ENCODE measurements at regions not wholly inside any gene's neighbourhood (a gene's known extent, or its start where the extent isn't known, plus 50 kb on each side); places are given as distances from the start of the nearest gene placed in this dataset.

GRCh38 chr20:50271612-50272011 is 81.0 kb downstream of the CEBPB start:
- Histone ChIP-seq H3K4me2 (ENCODE audit: low read length) (no peak overlapping the region), H3K27ac (ENCODE audit: low read length) (no peak overlapping the region), H2AFZ (ENCODE audit: low read length) (no peak overlapping the region), H4K20me1 (ENCODE audit: low read length) (no peaks in the 10 kb centered on the region), H3K36me3 (ENCODE audit: low read depth, low read length) (no peaks in the 10 kb centered on the region), H3K9ac (ENCODE audit: low read length) (no peak overlapping the region), H3K4me1 (ENCODE audit: insufficient read depth, low read length) (peaks cover 16% of the 10 kb centered on the region), H3K27me3 (ENCODE audit: low read length) (no peaks in the 10 kb centered on the region), H3K4me3 (ENCODE audit: low read length) (no peak overlapping the region), H3K9me3 (ENCODE audit: low read length) (no peaks in the 10 kb centered on the region), H3K9me2 (replicated peaks; ENCODE audit: low read length) (no peaks in the 10 kb centered on the region), H3K79me2 (ENCODE audit: low read length) (no peaks in the 10 kb centered on the region), H3F3A (ENCODE audit: low read length, unreplicated experiment) (no peaks in the 10 kb centered on the region)
- POLR2A ChIA-PET (ENCODE audit: unreplicated experiment) = interaction anchor here (0.6 kb wide), 1 partner anchor 11 kb away, joined by 7 read pairs; no protein-coding TSS in a partner anchor
- intact Hi-C loops (cut with micrococcal nuclease) = no loop called here
- CTCF ChIA-PET = no interaction called here
- no peak for DNase-seq
- BruUV-seq (replicated peaks) = no TSS peak
- TF ChIP-seq EZH2phosphoT487 (IDR thresholded peaks at IDR 0.05; ENCODE audit: borderline replicate concordance, low read length) = no peak
- TF ChIP-seq CTCF (conservative IDR thresholded peaks at IDR 0.05; ENCODE audit: low read depth, low read length) = no peak
- TF ChIP-seq EZH2 (IDR thresholded peaks at IDR 0.05; ENCODE audit: low read length, unreplicated experiment) = no peak
- no peak for ATAC-seq

- no peaks in the 10 kb centered on the region for H3K79me2 ChIP-seq (ENCODE audit: low read length)
- no peaks in the 10 kb centered on the region for H3F3A ChIP-seq (ENCODE audit: low read length, unreplicated experiment)
- intact Hi-C loops (cut with micrococcal nuclease) = no loop called here
- no peaks in the 10 kb centered on the region for H3K27me3 ChIP-seq (ENCODE audit: low read length)
- no peak for DNase-seq
- no TSS peak for BruUV-seq (replicated peaks)
- H3K4me3 ChIP-seq (ENCODE audit: low read length) = no peak overlapping the region
- TF ChIP-seq EZH2phosphoT487 (IDR thresholded peaks at IDR 0.05; ENCODE audit: borderline replicate concordance, low read length) (no peak), CTCF (conservative IDR thresholded peaks at IDR 0.05; ENCODE audit: low read depth, low read length) (no peak), EZH2 (IDR thresholded peaks at IDR 0.05; ENCODE audit: low read length, unreplicated experiment) (no peak)
- H3K27ac ChIP-seq (ENCODE audit: low read length) = no peak overlapping the region
- no peaks in the 10 kb centered on the region for H3K9me3 ChIP-seq (ENCODE audit: low read length)
- H3K4me1 ChIP-seq (ENCODE audit: insufficient read depth, low read length) = peaks cover 10% of the 10 kb centered on the region
- ATAC-seq = no peak
- H3K4me2 ChIP-seq (ENCODE audit: low read length) = no peak overlapping the region
- no peaks in the 10 kb centered on the region for H4K20me1 ChIP-seq (ENCODE audit: low read length)
- H2AFZ ChIP-seq (ENCODE audit: low read length) = no peak overlapping the region
- ChIA-PET CTCF (no interaction called here), POLR2A (ENCODE audit: unreplicated experiment) (interaction anchor here (0.6 kb wide), 2 partner anchors 11 to 41 kb away, joined by 3 to 7 read pairs; no protein-coding TSS in a partner anchor)
- H3K36me3 ChIP-seq (ENCODE audit: low read depth, low read length) = no peaks in the 10 kb centered on the region
- no peaks in the 10 kb centered on the region for H3K9me2 ChIP-seq (replicated peaks; ENCODE audit: low read length)
- H3K9ac ChIP-seq (ENCODE audit: low read length) = no peak overlapping the region
Measured at GRCh38 chr20:50272030-50272723, 81.5 kb downstream of the CEBPB start.

GRCh38 chr20:50272724-50273446 is 82.3 kb downstream of the CEBPB start:
- no peak overlapping the region for H3K4me2 ChIP-seq (ENCODE audit: low read length)
- no peaks in the 10 kb centered on the region for H4K20me1 ChIP-seq (ENCODE audit: low read length)
- ATAC-seq = no peak
- no peaks in the 10 kb centered on the region for H3K9me2 ChIP-seq (replicated peaks; ENCODE audit: low read length)
- no peaks in the 10 kb centered on the region for H3K79me2 ChIP-seq (ENCODE audit: low read length)
- no peak for DNase-seq
- intact Hi-C loops (cut with micrococcal nuclease) = no loop called here
- TF ChIP-seq EZH2 (IDR thresholded peaks at IDR 0.05; ENCODE audit: low read length, unreplicated experiment) = no peak
- TF ChIP-seq EZH2phosphoT487 (IDR thresholded peaks at IDR 0.05; ENCODE audit: borderline replicate concordance, low read length) = no peak
- TF ChIP-seq CTCF (conservative IDR thresholded peaks at IDR 0.05; ENCODE audit: low read depth, low read length) = no peak
- H3K9ac ChIP-seq (ENCODE audit: low read length) = no peak overlapping the region
- POLR2A ChIA-PET (ENCODE audit: unreplicated experiment) = no interaction called here
- CTCF ChIA-PET = no interaction called here
- no peak overlapping the region for H3K27ac ChIP-seq (ENCODE audit: low read length)
- H3K4me3 ChIP-seq (ENCODE audit: low read length) = no peak overlapping the region
- no peaks in the 10 kb centered on the region for H3K36me3 ChIP-seq (ENCODE audit: low read depth, low read length)
- H3F3A ChIP-seq (ENCODE audit: low read length, unreplicated experiment) = no peaks in the 10 kb centered on the region
- H2AFZ ChIP-seq (ENCODE audit: low read length) = no peak overlapping the region
- H3K9me3 ChIP-seq (ENCODE audit: low read length) = no peaks in the 10 kb centered on the region
- no peaks in the 10 kb centered on the region for H3K27me3 ChIP-seq (ENCODE audit: low read length)
- BruUV-seq (replicated peaks) = no TSS peak
- H3K4me1 ChIP-seq (ENCODE audit: insufficient read depth, low read length) = peaks cover 3% of the 10 kb centered on the region
